Neural progenitor cell (in vitro differentiated cells): ENCODE measurements at regions not wholly inside any gene's neighbourhood (a gene's known extent, or its start where the extent isn't known, plus 50 kb on each side); places are given as distances from the start of the nearest gene placed in this dataset.

ENCODE experiments used
- CTCF ChIP-seq: fragments of 200-600 bp; sonication (generic); IDR thresholded peaks from 2 replicates; pipeline ENCODE4 v1.5.1; 2017; ENCODE audit warnings: antibody characterized with exemption, mild to moderate bottlenecking
- EZH2 ChIP-seq: fragments of 200-600 bp; sonication (generic); IDR thresholded peaks from 2 replicates; pipeline ENCODE4 v1.6.1; 2017; ENCODE audit warnings: antibody characterized with exemption, mild to moderate bottlenecking, moderate library complexity
- EZH2phosphoT487 ChIP-seq: fragments of 200-600 bp; sonication (generic); IDR thresholded peaks from 2 replicates; pipeline ENCODE4 v1.6.1; 2017; ENCODE audit warnings: antibody characterized with exemption

DNA sequence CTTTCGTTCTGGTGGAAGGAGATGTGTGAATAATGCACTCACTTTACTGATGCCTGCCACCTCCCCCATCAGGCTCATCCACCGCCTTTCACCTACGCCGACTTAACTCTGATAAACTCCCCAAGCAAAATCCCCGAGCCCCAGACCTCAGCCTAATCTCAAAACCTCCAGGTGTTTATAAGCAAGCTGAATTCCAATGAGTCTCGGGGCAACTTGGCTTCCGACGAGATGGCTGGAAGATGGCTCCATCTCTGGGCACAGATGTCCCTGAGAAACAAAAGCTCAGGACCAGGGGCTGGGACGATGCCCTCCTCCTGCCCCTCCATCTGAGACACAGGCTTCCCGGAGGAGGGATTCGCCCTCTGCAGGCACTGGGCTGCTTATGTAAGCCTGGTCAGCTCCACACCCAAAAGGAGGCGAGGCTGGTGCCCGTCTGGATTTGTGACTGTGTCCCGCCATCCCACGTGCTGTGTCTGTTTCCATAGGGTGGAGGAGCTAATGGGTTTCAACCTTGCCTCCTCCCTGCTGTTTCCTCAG lies 386.4 kb upstream of the TNRC6C start:
- no peak for TF ChIP-seq CTCF
- no peak for TF ChIP-seq EZH2phosphoT487
- TF ChIP-seq EZH2: no peak
